ENCODE measurements at regions not wholly inside any gene's neighbourhood (a gene's known extent, or its start where the extent isn't known, plus 50 kb on each side); places are given as distances from the start of the nearest gene placed in this dataset.

- no peak for TF ChIP-seq REST (IDR thresholded peaks at IDR 0.05; ENCODE audit: unreplicated experiment)
These were observed 56.1 kb downstream of the RPL37A start (continued) for GRCh38 chr2:216554755-216555154.

- H3K36me3 ChIP-seq (ENCODE audit: insufficient read depth) = no peaks in the 10 kb centered on the region
- no peaks in the 10 kb centered on the region for H3K9me3 Mint-ChIP-seq
- no peaks in the 10 kb centered on the region for H3K27me3 ChIP-seq (ENCODE audit: insufficient read depth)
- H3K4me3 Mint-ChIP-seq = no peak overlapping the region
- H3K9me2 ChIP-seq (ENCODE audit: insufficient read depth) = peaks cover 16% of the 10 kb centered on the region; the same call in 1 of the 2 replicates
- H3K27ac Mint-ChIP-seq = no peak overlapping the region
- H2AFZ ChIP-seq = no peak overlapping the region
- no peaks in the 10 kb centered on the region; the same call in 2 of the 3 replicates for H3K36me3 Mint-ChIP-seq (ENCODE audit: low read depth)
- H3K4me3 ChIP-seq = no peak overlapping the region
- ATAC-seq = no peak
- H3K4me1 Mint-ChIP-seq = peaks cover 30% of the 10 kb centered on the region
- no peaks in the 10 kb centered on the region for H3K79me2 ChIP-seq (replicated peaks; ENCODE audit: insufficient read depth)
- H3K4me1 ChIP-seq (ENCODE audit: insufficient read depth) = peaks cover 12% of the 10 kb centered on the region
- no peak overlapping the region for H3K4me2 ChIP-seq
- no peaks in the 10 kb centered on the region for H3F3A ChIP-seq (replicated peaks; ENCODE audit: low read depth)
- peaks cover 10% of the 10 kb centered on the region for H3K27me3 Mint-ChIP-seq (ENCODE audit: insufficient read depth, low read depth, poor library complexity)
- no peaks in the 10 kb centered on the region for H4K20me1 ChIP-seq (replicated peaks; ENCODE audit: insufficient read depth)
- TF ChIP-seq EZH2phosphoT487 (IDR thresholded peaks at IDR 0.05; ENCODE audit: unreplicated experiment) = no peak
- TF ChIP-seq ETS1 (IDR thresholded peaks at IDR 0.05) = no peak
- TF ChIP-seq ZNF331 (CRISPR knock-in tag; IDR thresholded peaks at IDR 0.05; ENCODE audit: low read depth) = no peak
- no peak for TF ChIP-seq JUNB (IDR thresholded peaks at IDR 0.05; ENCODE audit: unreplicated experiment)
- TF ChIP-seq ZNF114 (CRISPR knock-in tag; IDR thresholded peaks at IDR 0.05) = no peak
- no peak for TF ChIP-seq NANOG (IDR thresholded peaks at IDR 0.05; ENCODE audit: borderline replicate concordance)
- TF ChIP-seq CTCF (conservative IDR thresholded peaks at IDR 0.05; ENCODE audit: low read depth in 2 of 2) = no peak
- no peak for TF ChIP-seq POLR2AphosphoS5 (IDR thresholded peaks at IDR 0.05; ENCODE audit: low read depth)
- no peak for TF ChIP-seq EZH2 (IDR thresholded peaks at IDR 0.05; ENCODE audit: low read depth, unreplicated experiment)
- no peak for TF ChIP-seq CREB1 (CRISPR knock-in tag; IDR thresholded peaks at IDR 0.05; ENCODE audit: low read depth)
- TF ChIP-seq ZNF462 (CRISPR knock-in tag; IDR thresholded peaks at IDR 0.05) = no peak
- H3K27ac ChIP-seq (ENCODE audit: low read depth) = no peak overlapping the region
- no peak for DNase-seq (ENCODE audit: low spot score)
These were observed 56.6 kb downstream of the RPL37A start for GRCh38 chr2:216555274-216555673.
